HL-60 (cell line): ENCODE measurements at regions not wholly inside any gene's neighbourhood (a gene's known extent, or its start where the extent isn't known, plus 50 kb on each side); places are given as distances from the start of the nearest gene placed in this dataset.

Experiments
- GABPA ChIP-seq: IDR thresholded peaks from 2 replicates; pipeline ENCODE4 v1.6.1; 2012; ENCODE audit warnings: low read depth
- POLR2AphosphoS5 ChIP-seq: IDR thresholded peaks from 2 replicates; pipeline ENCODE4 v1.6.1; 2012; ENCODE audit warnings: low read depth
- SPI1 ChIP-seq: IDR thresholded peaks from 2 replicates; pipeline ENCODE4 v1.6.1; 2012; ENCODE audit warnings: low read depth, mild to moderate bottlenecking, borderline replicate concordance
- TF ChIP-seq, protein P1 (sequence below): IDR thresholded peaks from one replicate; pipeline ENCODE4 v1.5.1; 2011; ENCODE audit warnings: low read length, control low read depth, inconsistent platforms; ENCODE audit not compliant: insufficient read depth
- TF ChIP-seq, protein P2 (sequence below): IDR thresholded peaks from 2 replicates; pipeline ENCODE4 v1.6.1; 2012; ENCODE audit warnings: low read depth; ENCODE audit not compliant: insufficient replicate concordance

DNA sequence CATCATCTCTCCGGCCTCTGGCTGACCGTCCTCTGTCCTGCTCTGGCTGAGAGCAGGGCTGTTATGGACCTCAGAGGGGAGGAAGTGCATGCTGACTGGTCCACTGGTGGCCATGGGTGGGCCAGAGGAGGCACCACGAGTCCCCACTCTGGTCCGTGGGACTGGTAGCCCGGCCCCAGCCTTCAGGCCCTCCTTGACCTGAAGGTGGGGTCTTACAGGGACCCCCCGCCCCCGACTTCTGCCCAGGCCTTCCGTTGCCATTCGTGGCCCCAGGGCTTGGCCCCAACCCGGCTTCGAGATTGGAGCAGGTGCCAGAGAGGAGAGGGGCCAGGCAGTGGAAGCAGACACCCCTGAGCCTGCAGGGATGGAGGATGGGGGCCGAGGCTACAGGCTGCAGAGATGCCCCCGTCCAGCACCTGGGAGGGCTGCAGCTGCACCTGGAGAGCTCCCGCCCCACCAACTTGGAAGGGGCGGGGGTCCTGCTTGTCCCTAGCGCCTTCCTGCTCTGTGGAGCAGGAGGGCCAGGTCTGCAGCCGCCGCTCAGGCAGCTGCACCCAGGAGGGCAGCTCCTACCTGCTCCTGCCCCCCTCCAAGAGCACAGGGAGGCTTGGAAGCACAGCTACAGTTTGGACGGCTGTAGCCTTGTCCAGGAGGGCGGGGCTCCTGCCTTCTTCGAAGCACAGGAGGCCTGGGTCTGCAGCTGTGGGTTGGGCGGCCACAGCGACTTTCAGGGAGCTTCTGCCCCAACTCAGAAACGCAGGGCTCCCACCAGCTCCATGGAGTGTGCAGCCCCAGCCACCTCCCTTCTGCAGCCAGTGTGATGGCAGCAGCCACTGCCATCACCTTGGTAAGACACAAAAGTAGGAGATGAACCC is 142.5 kb downstream of the KLF13 start:
- TF ChIP-seq, protein P1, sequence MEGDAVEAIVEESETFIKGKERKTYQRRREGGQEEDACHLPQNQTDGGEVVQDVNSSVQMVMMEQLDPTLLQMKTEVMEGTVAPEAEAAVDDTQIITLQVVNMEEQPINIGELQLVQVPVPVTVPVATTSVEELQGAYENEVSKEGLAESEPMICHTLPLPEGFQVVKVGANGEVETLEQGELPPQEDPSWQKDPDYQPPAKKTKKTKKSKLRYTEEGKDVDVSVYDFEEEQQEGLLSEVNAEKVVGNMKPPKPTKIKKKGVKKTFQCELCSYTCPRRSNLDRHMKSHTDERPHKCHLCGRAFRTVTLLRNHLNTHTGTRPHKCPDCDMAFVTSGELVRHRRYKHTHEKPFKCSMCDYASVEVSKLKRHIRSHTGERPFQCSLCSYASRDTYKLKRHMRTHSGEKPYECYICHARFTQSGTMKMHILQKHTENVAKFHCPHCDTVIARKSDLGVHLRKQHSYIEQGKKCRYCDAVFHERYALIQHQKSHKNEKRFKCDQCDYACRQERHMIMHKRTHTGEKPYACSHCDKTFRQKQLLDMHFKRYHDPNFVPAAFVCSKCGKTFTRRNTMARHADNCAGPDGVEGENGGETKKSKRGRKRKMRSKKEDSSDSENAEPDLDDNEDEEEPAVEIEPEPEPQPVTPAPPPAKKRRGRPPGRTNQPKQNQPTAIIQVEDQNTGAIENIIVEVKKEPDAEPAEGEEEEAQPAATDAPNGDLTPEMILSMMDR, result no peak
- TF ChIP-seq POLR2AphosphoS5, result no peak
- TF ChIP-seq, protein P2, sequence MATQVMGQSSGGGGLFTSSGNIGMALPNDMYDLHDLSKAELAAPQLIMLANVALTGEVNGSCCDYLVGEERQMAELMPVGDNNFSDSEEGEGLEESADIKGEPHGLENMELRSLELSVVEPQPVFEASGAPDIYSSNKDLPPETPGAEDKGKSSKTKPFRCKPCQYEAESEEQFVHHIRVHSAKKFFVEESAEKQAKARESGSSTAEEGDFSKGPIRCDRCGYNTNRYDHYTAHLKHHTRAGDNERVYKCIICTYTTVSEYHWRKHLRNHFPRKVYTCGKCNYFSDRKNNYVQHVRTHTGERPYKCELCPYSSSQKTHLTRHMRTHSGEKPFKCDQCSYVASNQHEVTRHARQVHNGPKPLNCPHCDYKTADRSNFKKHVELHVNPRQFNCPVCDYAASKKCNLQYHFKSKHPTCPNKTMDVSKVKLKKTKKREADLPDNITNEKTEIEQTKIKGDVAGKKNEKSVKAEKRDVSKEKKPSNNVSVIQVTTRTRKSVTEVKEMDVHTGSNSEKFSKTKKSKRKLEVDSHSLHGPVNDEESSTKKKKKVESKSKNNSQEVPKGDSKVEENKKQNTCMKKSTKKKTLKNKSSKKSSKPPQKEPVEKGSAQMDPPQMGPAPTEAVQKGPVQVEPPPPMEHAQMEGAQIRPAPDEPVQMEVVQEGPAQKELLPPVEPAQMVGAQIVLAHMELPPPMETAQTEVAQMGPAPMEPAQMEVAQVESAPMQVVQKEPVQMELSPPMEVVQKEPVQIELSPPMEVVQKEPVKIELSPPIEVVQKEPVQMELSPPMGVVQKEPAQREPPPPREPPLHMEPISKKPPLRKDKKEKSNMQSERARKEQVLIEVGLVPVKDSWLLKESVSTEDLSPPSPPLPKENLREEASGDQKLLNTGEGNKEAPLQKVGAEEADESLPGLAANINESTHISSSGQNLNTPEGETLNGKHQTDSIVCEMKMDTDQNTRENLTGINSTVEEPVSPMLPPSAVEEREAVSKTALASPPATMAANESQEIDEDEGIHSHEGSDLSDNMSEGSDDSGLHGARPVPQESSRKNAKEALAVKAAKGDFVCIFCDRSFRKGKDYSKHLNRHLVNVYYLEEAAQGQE, result no peak
- no peak for TF ChIP-seq GABPA
- TF ChIP-seq SPI1, result no peak
